GM23248 (cell line): ENCODE measurements at regions not wholly inside any gene's neighbourhood (a gene's known extent, or its start where the extent isn't known, plus 50 kb on each side); places are given as distances from the start of the nearest gene placed in this dataset.

Experiments
- EZH2 ChIP-seq: fragments of 200-600 bp; sonication (generic); IDR thresholded peaks from 2 replicates; pipeline ENCODE4 v1.6.1; 2018; ENCODE audit warnings: antibody characterized with exemption, mild to moderate bottlenecking; ENCODE audit not compliant: insufficient read depth, poor library complexity, severe bottlenecking
- EZH2phosphoT487 ChIP-seq: fragments of 200-600 bp; sonication (generic); IDR thresholded peaks from 2 replicates; pipeline ENCODE4 v1.6.1; 2018; ENCODE audit warnings: antibody characterized with exemption, moderate library complexity, mild to moderate bottlenecking, low read depth; ENCODE audit not compliant: insufficient read depth

DNA sequence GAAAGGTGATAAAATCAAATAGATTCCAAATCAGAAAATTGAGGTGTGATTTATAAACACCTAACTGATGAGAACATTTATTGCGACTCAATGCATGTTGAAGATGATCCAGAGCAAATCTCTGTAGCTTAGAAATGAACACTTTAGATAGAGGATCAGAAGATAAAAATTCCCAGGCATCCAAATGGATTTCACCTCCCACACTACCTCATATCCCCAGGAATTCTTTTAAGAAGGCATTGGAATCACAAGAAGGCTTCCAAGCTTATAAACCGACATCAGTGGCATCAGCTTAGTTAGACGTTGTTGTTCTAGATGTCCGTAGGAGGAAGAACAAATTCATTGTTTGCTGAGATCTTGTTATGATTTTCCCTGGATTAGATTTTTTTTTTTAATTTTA is 154.4 kb downstream of the EBLN2 start:
- TF ChIP-seq EZH2 (no peak), EZH2phosphoT487 (no peak)
